Osteocyte (in vitro differentiated cells): ENCODE measurements at regions not wholly inside any gene's neighbourhood (a gene's known extent, or its start where the extent isn't known, plus 50 kb on each side); places are given as distances from the start of the nearest gene placed in this dataset.

Experiments used
- DNase-seq: peaks from one replicate; pipeline ENCODE4 v3.0.0; 2021; ENCODE audit warnings: mixed read lengths; ENCODE audit not compliant: unreplicated experiment; ENCODE audit errors: extremely low spot score
- H3K27ac Mint-ChIP-seq: one replicate; pipeline ENCODE4 v1.8.0; 2021; ENCODE audit warnings: mild to moderate bottlenecking, mixed read lengths; ENCODE audit not compliant: unreplicated experiment
- H3K27me3 Mint-ChIP-seq: one replicate; pipeline ENCODE4 v1.8.0; 2021; ENCODE audit warnings: mixed read lengths; ENCODE audit not compliant: unreplicated experiment
- H3K36me3 Mint-ChIP-seq: one replicate; pipeline ENCODE4 v1.8.0; 2021; ENCODE audit warnings: mixed read lengths; ENCODE audit not compliant: unreplicated experiment
- H3K4me1 Mint-ChIP-seq: one replicate; pipeline ENCODE4 v1.8.0; 2021; ENCODE audit warnings: mixed read lengths; ENCODE audit not compliant: unreplicated experiment
- H3K4me3 Mint-ChIP-seq: one replicate; pipeline ENCODE4 v1.8.0; 2021; ENCODE audit warnings: mild to moderate bottlenecking, moderate library complexity, mixed read lengths; ENCODE audit not compliant: unreplicated experiment
- H3K9me3 Mint-ChIP-seq: one replicate; pipeline ENCODE4 v1.8.0; 2021; ENCODE audit warnings: mixed read lengths; ENCODE audit not compliant: unreplicated experiment
- TF ChIP-seq, protein P1 (sequence below): fragments of 200-600 bp; sonication (generic); IDR thresholded peaks from 2 replicates; pipeline ENCODE4 v1.5.0; 2021; ENCODE audit warnings: antibody characterized with exemption, mild to moderate bottlenecking, moderate library complexity

DNA sequence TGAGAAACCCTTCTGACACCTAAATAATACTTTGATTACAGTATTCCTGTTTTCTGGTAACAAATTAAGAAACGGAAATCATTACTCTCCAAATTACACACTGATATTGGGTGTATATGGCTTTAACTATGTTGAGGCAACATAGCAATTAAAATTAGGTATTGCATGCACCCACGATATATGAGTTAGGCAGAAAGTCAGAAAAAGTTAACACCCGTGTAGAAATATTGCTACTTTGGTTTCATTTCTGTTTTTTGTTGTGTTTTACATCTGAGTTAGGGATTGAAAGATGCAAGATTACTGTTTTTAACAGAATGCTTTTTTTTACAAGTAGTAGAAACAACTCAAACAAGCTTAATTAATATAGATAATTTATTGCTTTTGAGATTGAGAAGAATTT is 327.8 kb downstream of the GBE1 start:
- no peak for DNase-seq
- no peak overlapping the region for H3K4me3 Mint-ChIP-seq
- H3K36me3 Mint-ChIP-seq, result no peaks in the 10 kb centered on the region

DNA sequence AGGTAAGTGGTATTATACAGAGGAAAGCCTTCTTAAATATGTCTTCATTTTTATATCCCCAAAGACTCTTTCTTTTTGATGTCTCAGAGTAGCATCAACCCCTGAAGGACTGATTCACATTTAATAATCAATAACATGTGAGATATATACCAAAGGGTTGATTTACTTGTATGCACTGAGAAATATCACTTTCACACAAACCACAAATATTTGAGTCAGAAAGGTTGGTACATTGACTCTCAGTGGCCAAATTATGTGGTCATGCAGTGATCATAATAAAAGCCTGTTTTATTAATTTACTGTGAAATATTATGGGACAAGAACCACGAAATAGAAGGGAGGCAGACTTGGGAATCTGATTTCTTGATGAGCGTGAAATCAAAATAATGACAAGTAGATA is 329.0 kb downstream of the GBE1 start:
- Mint-ChIP-seq H3K4me1 (peaks cover 3% of the 10 kb centered on the region), H3K9me3 (no peaks in the 10 kb centered on the region), H3K27me3 (no peaks in the 10 kb centered on the region), H3K36me3 (no peaks in the 10 kb centered on the region), H3K4me3 (no peak overlapping the region), H3K27ac (no peak overlapping the region)
- DNase-seq, result no peak
- TF ChIP-seq, protein P1, sequence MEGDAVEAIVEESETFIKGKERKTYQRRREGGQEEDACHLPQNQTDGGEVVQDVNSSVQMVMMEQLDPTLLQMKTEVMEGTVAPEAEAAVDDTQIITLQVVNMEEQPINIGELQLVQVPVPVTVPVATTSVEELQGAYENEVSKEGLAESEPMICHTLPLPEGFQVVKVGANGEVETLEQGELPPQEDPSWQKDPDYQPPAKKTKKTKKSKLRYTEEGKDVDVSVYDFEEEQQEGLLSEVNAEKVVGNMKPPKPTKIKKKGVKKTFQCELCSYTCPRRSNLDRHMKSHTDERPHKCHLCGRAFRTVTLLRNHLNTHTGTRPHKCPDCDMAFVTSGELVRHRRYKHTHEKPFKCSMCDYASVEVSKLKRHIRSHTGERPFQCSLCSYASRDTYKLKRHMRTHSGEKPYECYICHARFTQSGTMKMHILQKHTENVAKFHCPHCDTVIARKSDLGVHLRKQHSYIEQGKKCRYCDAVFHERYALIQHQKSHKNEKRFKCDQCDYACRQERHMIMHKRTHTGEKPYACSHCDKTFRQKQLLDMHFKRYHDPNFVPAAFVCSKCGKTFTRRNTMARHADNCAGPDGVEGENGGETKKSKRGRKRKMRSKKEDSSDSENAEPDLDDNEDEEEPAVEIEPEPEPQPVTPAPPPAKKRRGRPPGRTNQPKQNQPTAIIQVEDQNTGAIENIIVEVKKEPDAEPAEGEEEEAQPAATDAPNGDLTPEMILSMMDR, result no peak

More for the DNA sequence above, 327.8 kb downstream of the GBE1 start:
- H3K4me1 Mint-ChIP-seq, result peaks cover 3% of the 10 kb centered on the region
- H3K9me3 Mint-ChIP-seq, result no peaks in the 10 kb centered on the region
- H3K27me3 Mint-ChIP-seq, result no peaks in the 10 kb centered on the region
- TF ChIP-seq, protein P1, result no peak
- no peak overlapping the region for H3K27ac Mint-ChIP-seq

DNA sequence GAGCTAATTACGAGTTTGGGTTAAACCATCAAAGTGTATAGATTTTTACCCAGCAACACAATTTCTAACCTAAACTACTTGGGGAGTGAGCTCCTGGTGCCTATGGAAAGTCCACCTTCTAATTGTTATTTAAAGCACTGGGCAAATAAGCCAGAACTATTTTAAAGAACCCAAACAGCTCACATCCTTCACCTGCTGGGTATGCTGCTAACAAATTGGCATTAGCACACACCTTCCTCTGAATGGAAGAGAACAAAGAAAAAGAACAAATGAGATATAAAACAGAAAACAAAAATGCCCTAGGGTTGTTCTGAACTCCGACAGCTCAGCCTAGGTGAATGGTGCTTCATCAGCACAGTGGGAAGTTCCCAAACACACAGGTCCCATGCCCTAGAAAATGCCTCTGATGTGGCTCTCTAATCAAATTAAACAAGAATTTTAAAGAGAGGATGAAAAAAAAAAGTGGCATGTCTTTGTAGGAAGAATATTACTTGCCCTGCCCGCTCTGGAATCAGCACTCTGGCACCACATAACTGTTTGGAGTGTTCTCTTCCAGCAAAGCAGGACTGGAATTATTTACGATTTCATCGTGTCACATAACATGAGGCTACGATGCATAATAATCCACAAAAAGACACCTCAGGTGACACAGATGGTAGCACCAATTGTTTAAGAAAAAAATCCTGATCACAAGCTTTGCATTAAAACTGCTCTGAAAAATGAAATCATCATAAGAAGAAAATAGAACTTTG is 334.4 kb downstream of the GBE1 start:
- DNase-seq, result no peak
- H3K27me3 Mint-ChIP-seq, result no peaks in the 10 kb centered on the region
- TF ChIP-seq, protein P1, result no peak
- peaks cover 2% of the 10 kb centered on the region for H3K4me1 Mint-ChIP-seq
- no peaks in the 10 kb centered on the region for H3K9me3 Mint-ChIP-seq
- H3K36me3 Mint-ChIP-seq, result no peaks in the 10 kb centered on the region
- no peak overlapping the region for H3K4me3 Mint-ChIP-seq
- no peak overlapping the region for H3K27ac Mint-ChIP-seq

DNA sequence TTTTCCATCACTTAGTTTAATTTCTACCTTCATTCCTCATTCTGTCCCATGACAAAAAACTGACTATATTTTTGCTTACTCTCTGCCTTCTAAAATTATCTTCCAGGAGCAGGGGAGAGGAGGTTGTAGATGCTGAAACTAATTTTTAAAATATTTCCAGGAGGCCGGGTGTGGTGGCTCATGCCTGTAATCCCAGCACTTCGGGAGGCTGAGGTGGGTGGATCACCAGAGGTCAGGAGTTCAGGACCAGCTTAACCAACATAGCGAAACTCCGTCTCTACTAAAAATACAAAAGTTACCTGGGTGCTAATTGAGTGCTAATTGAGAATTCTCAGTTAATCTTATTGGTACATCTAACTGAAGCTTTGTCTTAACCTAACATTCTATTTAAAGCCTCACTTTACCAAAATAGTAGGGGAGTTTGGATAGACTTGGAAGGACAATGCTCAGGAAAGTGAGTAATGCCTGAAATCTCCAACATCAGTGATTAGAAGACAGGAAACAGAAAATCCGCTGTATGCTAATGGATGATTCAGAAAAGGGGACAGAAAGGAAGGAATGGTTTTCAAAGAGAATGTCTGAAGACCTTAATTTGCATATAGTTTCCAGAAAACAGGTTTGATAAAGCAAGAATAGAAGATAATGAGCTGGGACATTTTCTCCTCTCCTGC is 336.1 kb downstream of the GBE1 start:
- TF ChIP-seq, protein P1, result no peak
- no peaks in the 10 kb centered on the region for H3K9me3 Mint-ChIP-seq
- no peak overlapping the region for H3K4me3 Mint-ChIP-seq
- H3K27me3 Mint-ChIP-seq, result no peaks in the 10 kb centered on the region
- H3K4me1 Mint-ChIP-seq, result peaks cover 2% of the 10 kb centered on the region
- no peak overlapping the region for H3K27ac Mint-ChIP-seq
- no peak for DNase-seq
- H3K36me3 Mint-ChIP-seq, result no peaks in the 10 kb centered on the region

DNA sequence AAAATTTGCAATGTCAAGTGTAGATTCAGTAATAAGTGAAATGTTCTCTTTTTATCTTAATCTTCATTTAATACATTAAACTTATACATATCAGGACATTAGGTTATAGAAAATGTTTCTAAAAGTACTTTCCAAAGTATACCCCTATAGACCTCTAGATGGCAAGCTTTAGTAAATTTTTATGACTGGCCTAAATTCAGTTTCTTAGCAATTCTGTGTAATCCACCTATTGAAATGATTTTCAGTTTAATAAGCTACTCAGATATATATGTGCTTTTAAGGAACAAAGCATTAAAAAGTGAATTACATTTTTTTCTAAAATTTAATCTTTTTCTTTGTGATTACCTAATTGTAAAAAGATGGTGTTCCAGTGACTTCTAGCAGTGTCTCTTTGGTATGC is 342.2 kb downstream of the GBE1 start:
- TF ChIP-seq, protein P1, result peak; percentile 69
- no peaks in the 10 kb centered on the region for H3K27me3 Mint-ChIP-seq
- no peaks in the 10 kb centered on the region for H3K4me1 Mint-ChIP-seq
- no peaks in the 10 kb centered on the region for H3K36me3 Mint-ChIP-seq
- no peak overlapping the region for H3K4me3 Mint-ChIP-seq
- no peak for DNase-seq
- H3K27ac Mint-ChIP-seq, result no peak overlapping the region
- H3K9me3 Mint-ChIP-seq, result no peaks in the 10 kb centered on the region
